ENCODE measurements at regions not wholly inside any gene's neighbourhood (a gene's known extent, or its start where the extent isn't known, plus 50 kb on each side); places are given as distances from the start of the nearest gene placed in this dataset.

GRCh38 chr16:76984196-76984595 lies 206.8 kb upstream of the MON1B start:
- no peak overlapping the region for H3K4me3 Mint-ChIP-seq
- H3K36me3 Mint-ChIP-seq (ENCODE audit: low read depth), result no peaks in the 10 kb centered on the region
- H3K27ac Mint-ChIP-seq, result no peak overlapping the region
- H3K9me3 Mint-ChIP-seq, result peaks cover 6% of the 10 kb centered on the region
- DNase-seq (no peak), ATAC-seq (no peak)
- no peaks in the 10 kb centered on the region for H3K4me1 Mint-ChIP-seq
- peaks cover 7% of the 10 kb centered on the region for H3K27me3 Mint-ChIP-seq

GRCh38 chr16:76985392-76986045 lies 205.5 kb upstream of the MON1B start:
- ATAC-seq, result no peak

GRCh38 chr16:76988526-76988925 lies 202.5 kb upstream of the MON1B start:
- H3K27ac Mint-ChIP-seq, result no peak overlapping the region
- H3K36me3 Mint-ChIP-seq (ENCODE audit: low read depth), result no peaks in the 10 kb centered on the region

More at GRCh38 chr16:76985392-76986045, 205.5 kb upstream of the MON1B start:
- no peaks in the 10 kb centered on the region for H3K36me3 Mint-ChIP-seq (ENCODE audit: low read depth)
- peaks cover 6% of the 10 kb centered on the region for H3K9me3 Mint-ChIP-seq
- peaks cover 7% of the 10 kb centered on the region for H3K27me3 Mint-ChIP-seq
- H3K27ac Mint-ChIP-seq, result no peak overlapping the region
- no peaks in the 10 kb centered on the region for H3K4me1 Mint-ChIP-seq
- no peak for DNase-seq
- H3K4me3 Mint-ChIP-seq, result no peak overlapping the region

GRCh38 chr16:77002644-77003043 lies 188.3 kb upstream of the MON1B start:
- Mint-ChIP-seq H3K27me3 (no peaks in the 10 kb centered on the region), H3K36me3 (ENCODE audit: low read depth) (no peaks in the 10 kb centered on the region), H3K27ac (no peak overlapping the region), H3K9me3 (peaks cover 3% of the 10 kb centered on the region), H3K4me1 (no peaks in the 10 kb centered on the region), H3K4me3 (no peak overlapping the region)
- ATAC-seq (no peak), DNase-seq (no peak)

More at GRCh38 chr16:76988526-76988925, 202.5 kb upstream of the MON1B start:
- no peaks in the 10 kb centered on the region for H3K9me3 Mint-ChIP-seq
- H3K4me3 Mint-ChIP-seq, result no peak overlapping the region
- DNase-seq (no peak), ATAC-seq (no peak)
- no peaks in the 10 kb centered on the region for H3K4me1 Mint-ChIP-seq
- H3K27me3 Mint-ChIP-seq, result peaks cover 4% of the 10 kb centered on the region

GRCh38 chr16:77009453-77009852 lies 181.5 kb upstream of the MON1B start:
- DNase-seq, result no peak
- H3K27ac Mint-ChIP-seq, result no peak overlapping the region
- no peak overlapping the region for H3K4me3 Mint-ChIP-seq
- peaks cover 11% of the 10 kb centered on the region for H3K9me3 Mint-ChIP-seq
- no peaks in the 10 kb centered on the region for H3K27me3 Mint-ChIP-seq
- H3K4me1 Mint-ChIP-seq, result no peaks in the 10 kb centered on the region
- H3K36me3 Mint-ChIP-seq (ENCODE audit: low read depth), result no peaks in the 10 kb centered on the region
- no peak for ATAC-seq

DNA sequence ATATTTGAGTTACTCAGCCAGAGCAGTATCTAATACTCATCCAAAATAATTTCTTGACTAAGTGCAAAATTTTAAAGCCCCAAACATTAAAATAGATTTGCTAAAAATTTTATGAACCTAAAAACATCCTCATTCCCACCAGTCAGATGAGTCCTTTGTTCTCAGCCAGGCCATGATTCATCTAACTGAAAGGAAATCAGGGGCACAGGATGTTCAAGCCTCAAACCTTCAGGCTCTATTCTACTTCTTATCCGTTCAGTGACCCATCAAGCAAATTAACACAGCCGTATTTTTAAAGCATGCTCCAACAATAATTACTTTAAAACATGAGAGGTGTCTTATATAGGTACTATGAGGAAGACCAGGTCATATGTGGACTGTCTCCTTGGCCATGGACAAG lies 176.5 kb upstream of the MON1B start:
- H3K4me3 Mint-ChIP-seq, result no peak overlapping the region
- DNase-seq (no peak), ATAC-seq (no peak)
- H3K4me1 Mint-ChIP-seq, result no peaks in the 10 kb centered on the region
- H3K27me3 Mint-ChIP-seq, result no peaks in the 10 kb centered on the region
- no peak overlapping the region for H3K27ac Mint-ChIP-seq
- H3K9me3 Mint-ChIP-seq, result peaks cover 8% of the 10 kb centered on the region
- no peaks in the 10 kb centered on the region for H3K36me3 Mint-ChIP-seq (ENCODE audit: low read depth)

DNA sequence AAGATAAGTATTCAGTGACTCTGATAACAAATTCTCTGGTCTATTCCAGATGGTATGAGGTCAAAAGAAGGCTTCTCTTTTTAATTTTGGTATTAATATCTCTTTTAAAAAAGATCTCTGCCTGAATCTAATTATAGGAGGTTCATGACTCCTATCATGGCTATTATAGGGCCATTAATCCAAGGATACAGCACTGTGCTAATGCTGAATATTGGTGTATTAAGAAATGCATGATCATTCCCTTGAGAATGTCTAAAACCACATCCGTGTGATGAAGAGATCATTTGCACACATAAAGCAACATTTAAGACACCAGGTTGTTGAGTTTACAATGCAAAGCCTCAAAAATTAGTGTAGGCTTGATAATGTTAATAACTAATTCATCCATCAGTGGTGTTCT lies 160.4 kb upstream of the MON1B start:
- ATAC-seq (no peak), DNase-seq (no peak)
- no peaks in the 10 kb centered on the region for H3K4me1 Mint-ChIP-seq
- H3K4me3 Mint-ChIP-seq, result no peak overlapping the region
- no peak overlapping the region for H3K27ac Mint-ChIP-seq
- H3K27me3 Mint-ChIP-seq, result no peaks in the 10 kb centered on the region
- no peaks in the 10 kb centered on the region for H3K36me3 Mint-ChIP-seq (ENCODE audit: low read depth)
- H3K9me3 Mint-ChIP-seq, result peaks cover 4% of the 10 kb centered on the region

DNA sequence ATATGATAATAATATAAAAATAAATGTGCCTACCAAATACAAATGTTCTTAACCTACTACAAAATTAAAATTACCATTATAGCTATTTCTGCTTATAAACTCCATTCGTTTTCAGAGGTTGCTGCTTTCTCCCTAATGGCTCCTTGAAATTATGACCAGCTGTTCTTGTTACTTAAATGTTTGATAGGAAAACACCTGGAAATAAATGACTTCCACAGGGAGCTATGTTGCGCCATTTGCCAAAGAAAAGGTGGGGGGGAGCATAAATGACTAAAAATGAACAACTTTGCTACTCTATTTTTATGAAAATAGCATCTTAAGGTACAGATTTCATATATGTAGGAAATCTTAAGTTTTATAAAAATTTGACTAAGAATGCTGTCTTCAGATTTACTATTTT lies 157.5 kb upstream of the MON1B start:
- H3K4me1 Mint-ChIP-seq, result no peaks in the 10 kb centered on the region
- H3K9me3 Mint-ChIP-seq, result peaks cover 4% of the 10 kb centered on the region
- no peak overlapping the region for H3K4me3 Mint-ChIP-seq
- H3K27me3 Mint-ChIP-seq, result no peaks in the 10 kb centered on the region
- DNase-seq (no peak), ATAC-seq (no peak)
- no peak overlapping the region for H3K27ac Mint-ChIP-seq
- no peaks in the 10 kb centered on the region for H3K36me3 Mint-ChIP-seq (ENCODE audit: low read depth)

DNA sequence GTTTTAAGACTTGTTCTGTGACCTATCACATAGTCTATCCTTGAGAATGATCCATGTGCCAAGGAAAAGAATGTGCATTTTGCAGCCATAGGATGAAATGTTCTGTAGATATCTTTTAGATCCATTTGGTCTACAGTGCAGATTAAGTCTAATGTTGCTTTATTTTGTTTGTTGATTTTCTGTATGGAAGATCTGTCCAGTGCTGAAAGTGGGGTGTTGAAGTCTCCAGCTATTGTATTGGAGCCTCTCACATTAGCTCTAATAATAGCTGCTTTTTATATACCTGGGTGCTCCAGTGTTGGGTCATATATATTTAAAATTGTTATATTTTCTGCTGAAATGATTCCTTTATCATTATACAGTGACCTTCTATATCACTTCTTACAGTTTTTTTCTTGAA lies 155.6 kb upstream of the MON1B start:
- Mint-ChIP-seq H3K9me3 (no peaks in the 10 kb centered on the region), H3K36me3 (ENCODE audit: low read depth) (no peaks in the 10 kb centered on the region), H3K4me3 (no peak overlapping the region), H3K27ac (no peak overlapping the region), H3K27me3 (no peaks in the 10 kb centered on the region), H3K4me1 (no peaks in the 10 kb centered on the region)
- ATAC-seq (no peak), DNase-seq (no peak)

DNA sequence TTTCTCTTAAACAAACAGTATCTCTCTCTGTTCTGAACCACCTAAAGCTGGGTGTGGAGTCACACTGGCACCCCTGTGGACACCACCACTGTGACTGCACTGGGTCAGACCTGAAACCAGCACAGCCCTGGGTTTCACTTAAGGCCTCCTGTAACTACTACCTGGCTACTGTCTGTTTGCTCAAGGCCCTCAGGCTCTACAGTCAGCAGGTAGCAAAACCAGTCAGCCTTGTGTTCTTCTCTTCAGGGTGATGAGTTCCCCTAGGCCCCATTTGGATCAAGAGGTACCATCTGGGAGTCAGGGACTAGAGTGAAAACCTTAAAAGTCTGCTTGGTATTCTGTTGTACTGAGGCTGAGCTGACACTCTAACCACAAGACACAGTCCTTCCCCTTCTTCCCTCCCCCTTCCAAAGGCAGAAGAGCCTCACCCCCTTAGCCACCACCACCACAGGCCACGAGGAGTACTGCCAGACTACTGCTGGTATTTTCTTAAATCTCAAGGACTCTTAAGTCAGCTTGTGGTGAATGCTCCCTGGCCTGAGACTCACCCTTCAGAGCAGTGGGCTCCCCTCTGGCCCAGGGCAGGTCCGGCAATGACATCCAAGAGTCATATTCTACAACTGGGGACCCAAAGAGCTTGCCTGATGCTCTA lies 153.2 kb upstream of the MON1B start:
- no peak for ATAC-seq
- H3K9me3 Mint-ChIP-seq, result no peaks in the 10 kb centered on the region
- no peaks in the 10 kb centered on the region for H3K4me1 Mint-ChIP-seq
- no peak overlapping the region for H3K27ac Mint-ChIP-seq
- DNase-seq, result no peak
- no peak overlapping the region for H3K4me3 Mint-ChIP-seq
- H3K27me3 Mint-ChIP-seq, result no peaks in the 10 kb centered on the region
- no peaks in the 10 kb centered on the region for H3K36me3 Mint-ChIP-seq (ENCODE audit: low read depth)

DNA sequence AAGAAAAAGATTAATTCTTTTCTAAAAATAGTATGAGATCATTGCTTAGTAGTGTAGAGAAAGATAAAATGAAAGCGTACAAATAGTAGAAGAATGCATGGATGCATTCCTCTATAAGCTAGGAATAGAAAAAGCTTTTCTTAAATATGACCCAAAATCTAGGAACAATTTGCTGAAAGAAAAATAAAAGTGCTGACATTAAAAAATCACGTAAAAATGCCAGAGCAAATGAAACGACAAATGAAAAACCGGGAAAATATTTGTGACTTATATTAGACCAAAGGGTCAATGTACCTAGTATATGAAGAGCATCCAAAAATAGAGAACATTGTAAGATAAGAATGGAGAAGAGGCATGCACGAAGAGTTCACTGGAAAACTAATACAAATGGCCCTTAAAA lies 149.5 kb upstream of the MON1B start:
- peaks cover 2% of the 10 kb centered on the region for H3K27me3 Mint-ChIP-seq
- H3K4me1 Mint-ChIP-seq, result no peaks in the 10 kb centered on the region
- H3K27ac Mint-ChIP-seq, result no peak overlapping the region
- DNase-seq, result no peak
- H3K9me3 Mint-ChIP-seq, result no peaks in the 10 kb centered on the region
- H3K4me3 Mint-ChIP-seq, result no peak overlapping the region
- ATAC-seq, result no peak
- H3K36me3 Mint-ChIP-seq (ENCODE audit: low read depth), result no peaks in the 10 kb centered on the region

GRCh38 chr16:77043076-77043475 lies 147.9 kb upstream of the MON1B start:
- ATAC-seq, result no peak
- no peaks in the 10 kb centered on the region for H3K36me3 Mint-ChIP-seq (ENCODE audit: low read depth)
- H3K4me1 Mint-ChIP-seq, result no peaks in the 10 kb centered on the region

DNA sequence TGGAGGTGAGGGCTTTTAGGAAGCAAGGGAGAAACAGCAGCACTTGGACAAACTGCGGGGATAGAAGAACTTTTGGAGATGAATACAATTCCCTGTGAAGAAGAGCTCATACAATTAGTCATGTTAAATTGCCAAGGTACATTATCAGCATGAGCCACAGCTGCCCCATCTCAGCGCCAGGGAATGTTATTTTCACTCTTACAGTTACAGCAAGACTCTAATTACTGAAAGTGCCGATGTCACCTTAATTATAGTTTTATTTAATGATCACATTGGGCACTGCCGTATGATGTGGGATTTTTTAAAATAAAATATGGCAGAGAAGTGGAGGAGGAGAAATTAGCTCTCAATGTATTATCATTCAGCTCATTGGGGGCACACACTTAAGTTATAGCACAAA lies 144.8 kb upstream of the MON1B start:
- H3K36me3 Mint-ChIP-seq (ENCODE audit: low read depth), result no peaks in the 10 kb centered on the region
- no peaks in the 10 kb centered on the region for H3K9me3 Mint-ChIP-seq
- no peaks in the 10 kb centered on the region for H3K4me1 Mint-ChIP-seq
- ATAC-seq (no peak), DNase-seq (no peak)
- H3K4me3 Mint-ChIP-seq, result no peak overlapping the region
- peaks cover 9% of the 10 kb centered on the region for H3K27me3 Mint-ChIP-seq
- no peak overlapping the region for H3K27ac Mint-ChIP-seq

More at GRCh38 chr16:77043076-77043475, 147.9 kb upstream of the MON1B start:
- Mint-ChIP-seq H3K9me3 (no peaks in the 10 kb centered on the region), H3K27me3 (peaks cover 7% of the 10 kb centered on the region), H3K4me3 (no peak overlapping the region), H3K27ac (no peak overlapping the region)
- DNase-seq, result no peak

- H3K4me1 Mint-ChIP-seq, result no peaks in the 10 kb centered on the region
- DNase-seq (no peak), ATAC-seq (no peak)
- H3K36me3 Mint-ChIP-seq (ENCODE audit: low read depth), result no peaks in the 10 kb centered on the region
- H3K27me3 Mint-ChIP-seq, result peaks cover 9% of the 10 kb centered on the region
- no peaks in the 10 kb centered on the region for H3K9me3 Mint-ChIP-seq
- no peak overlapping the region for H3K27ac Mint-ChIP-seq
- no peak overlapping the region for H3K4me3 Mint-ChIP-seq
These were observed 142.9 kb upstream of the MON1B start for GRCh38 chr16:77048085-77048484.

GRCh38 chr16:77049577-77049976 lies 141.4 kb upstream of the MON1B start:
- Mint-ChIP-seq H3K36me3 (ENCODE audit: low read depth) (no peaks in the 10 kb centered on the region), H3K9me3 (no peaks in the 10 kb centered on the region), H3K4me1 (no peaks in the 10 kb centered on the region), H3K27ac (no peak overlapping the region), H3K4me3 (no peak overlapping the region), H3K27me3 (peaks cover 9% of the 10 kb centered on the region)
- no peak for DNase-seq
- ATAC-seq, result no peak
